HCT116 (cell line): ENCODE measurements at regions not wholly inside any gene's neighbourhood (a gene's known extent, or its start where the extent isn't known, plus 50 kb on each side); places are given as distances from the start of the nearest gene placed in this dataset.

Experiments
- ATAC-seq: fragments of 200-7000 bp; cut with Tn5 transposase; 2 replicates; pipeline ENCODE4 v1.9.1; 2020; ENCODE audit warnings: mild to moderate bottlenecking, moderate library complexity
- BruUV-seq: library from RNA; stranded (reverse); fragments of 400-500 nt; replicated peaks from 2 replicates; lab custom pipeline; 2021; lab: Mats Ljungman, UMichigan
- CTCF ChIA-PET: fragments of 300-600 bp; sonication (Branson Sonifier 250); formaldehyde crosslinking; loops from one replicate; lab custom pipeline; 2021; ENCODE audit warnings: antibody characterized with exemption; lab: Charles Lee
- POLR2A ChIA-PET: fragments of 300-600, 350-600 bp; sonication (Branson Sonifier 250); formaldehyde crosslinking; loops from one replicate; lab custom pipeline; 2021; ENCODE audit warnings: antibody characterized with exemption; lab: Charles Lee
- RAD21 ChIA-PET, 2 experiments: fragments of 300-600 bp; sonication (Branson Sonifier 250); formaldehyde crosslinking; loops; one replicate each; lab custom pipeline; 2023; ENCODE audit warnings: low total read pairs in 2 of 2; ENCODE audit not compliant: uncharacterized antibody in 2 of 2, unreplicated experiment in 2 of 2, low non-redundant PET in 1 of 2; lab: Charles Lee
- DNase-seq: peaks from one replicate; pipeline ENCODE4 v3.0.0-alpha.2; 2010; ENCODE audit warnings: low read depth, low spot score
- H2AFZ ChIP-seq: fragments of 200-600 bp; shearing (Covaris generic), sonication (generic); 2 replicates; pipeline ENCODE4 v1.6.1; 2017; ENCODE audit warnings: low read depth, mixed run types, mixed read lengths, antibody characterized with exemption, low read length; ENCODE audit not compliant: poor library complexity, severe bottlenecking
- H3K27ac ChIP-seq: 2 replicates; pipeline ENCODE4 v1.5.1; 2012; ENCODE audit warnings: low read depth, low read length
- H3K27me3 ChIP-seq: fragments of 200-600 bp; sonication (generic); 2 replicates; pipeline ENCODE4 v1.6.1; 2016; ENCODE audit warnings: mixed run types, low read length, mixed read lengths; ENCODE audit not compliant: insufficient read depth
- H3K36me3 ChIP-seq, 2 experiments: fragments of 200-500 bp in 1 of 2; fragments of 200-600 bp in 1 of 2; sonication (Bioruptor generic) in 1 of 2; sonication (generic) in 1 of 2; 2 replicates each; pipeline versions ENCODE4 v1.5.1 to v1.6.1; 2014 to 2016; ENCODE audit warnings: low read length in 2 of 2, inconsistent platforms in 1 of 2, mixed read lengths in 1 of 2, mixed run types in 1 of 2; ENCODE audit not compliant: insufficient read depth in 2 of 2, control insufficient read depth in 1 of 2
- H3K4me1 ChIP-seq, 2 experiments: fragments of 200-600 bp in 1 of 2; sonication (generic) in 1 of 2; 2 replicates each; pipeline versions ENCODE4 v1.5.1 to v1.6.1; 2012 to 2017; ENCODE audit warnings: low read length in 2 of 2, inconsistent platforms in 1 of 2, mild to moderate bottlenecking in 1 of 2, mixed read lengths in 1 of 2, mixed run types in 1 of 2, moderate library complexity in 1 of 2; ENCODE audit not compliant: insufficient read depth in 2 of 2, control insufficient read depth in 1 of 2
- H3K4me2 ChIP-seq: fragments of 200-600 bp; sonication (generic); 2 replicates; pipeline ENCODE4 v1.6.1; 2017; ENCODE audit warnings: mixed run types, low read length, mixed read lengths
- H3K4me3 ChIP-seq, 2 experiments: fragments of 200-600 bp in 1 of 2; sonication (generic) in 1 of 2; replicated peaks in 1 of 2; 2 replicates each; pipeline ENCODE4 v1.5.1; 2011 to 2016; ENCODE audit warnings: low read length in 2 of 2, control low read depth in 1 of 2, low read depth in 1 of 2, mild to moderate bottlenecking in 1 of 2, mixed read lengths in 1 of 2, mixed run types in 1 of 2
- H3K79me2 ChIP-seq: fragments of 200-600 bp; sonication (generic); 2 replicates; pipeline ENCODE4 v1.6.1; 2017; ENCODE audit warnings: mild to moderate bottlenecking, mixed run types, low read length, moderate library complexity, mixed read lengths; ENCODE audit not compliant: insufficient read depth
- H3K9ac ChIP-seq: fragments of 200-600 bp; sonication (generic); 2 replicates; pipeline ENCODE4 v1.6.1; 2016; ENCODE audit warnings: low read length, mixed read lengths
- H3K9me2 ChIP-seq: fragments of 200-600 bp; sonication (generic), shearing (Covaris generic); 2 replicates; pipeline ENCODE4 v1.6.1; 2017; ENCODE audit warnings: mixed run types, mild to moderate bottlenecking, moderate library complexity; ENCODE audit not compliant: insufficient read depth
- H3K9me3 ChIP-seq, 2 experiments: fragments of 200-500 bp in 1 of 2; fragments of 200-600 bp in 1 of 2; sonication (Bioruptor generic) in 1 of 2; sonication (generic) in 1 of 2; 2 replicates each; pipeline ENCODE4 v1.6.1; 2014 to 2017; ENCODE audit warnings: low read length in 2 of 2, mixed read lengths in 2 of 2, inconsistent platforms in 1 of 2, low read depth in 1 of 2, mild to moderate bottlenecking in 1 of 2, mixed run types in 1 of 2, moderate library complexity in 1 of 2; ENCODE audit not compliant: control insufficient read depth in 1 of 2, insufficient read depth in 1 of 2
- H4K20me1 ChIP-seq: fragments of 200-600 bp; sonication (generic), shearing (Covaris generic); 2 replicates; pipeline ENCODE4 v1.6.1; 2017; ENCODE audit warnings: mixed run types, mild to moderate bottlenecking, moderate library complexity; ENCODE audit not compliant: insufficient read depth
- CBX3 ChIP-seq: IDR thresholded peaks from 2 replicates; pipeline ENCODE4 v1.6.1; 2012; ENCODE audit warnings: low read depth
- POLR2A ChIP-seq: IDR thresholded peaks from 2 replicates; pipeline ENCODE4 v1.7.0; 2011; ENCODE audit warnings: borderline replicate concordance; ENCODE audit not compliant: insufficient read depth, insufficient read length; ENCODE audit errors: extremely low read depth
- RAD21 ChIP-seq: IDR thresholded peaks from 2 replicates; pipeline ENCODE4 v1.6.1; 2012; ENCODE audit warnings: low read depth, mild to moderate bottlenecking
- SIN3A ChIP-seq: IDR thresholded peaks from 2 replicates; pipeline ENCODE4 v1.6.1; 2012; ENCODE audit warnings: low read depth
- SP1 ChIP-seq: IDR thresholded peaks from 2 replicates; pipeline ENCODE4 v1.6.1; 2012; ENCODE audit warnings: low read depth
- TCF7L2 ChIP-seq: IDR thresholded peaks from 2 replicates; pipeline ENCODE4 v1.7.0; 2011; ENCODE audit warnings: borderline replicate concordance, inconsistent platforms; ENCODE audit not compliant: insufficient read depth, insufficient read length; ENCODE audit errors: extremely low read depth
- ZNF274 ChIP-seq: fragments of 200-500 bp; sonication (Bioruptor generic); IDR thresholded peaks from 2 replicates; pipeline ENCODE4 v1.6.1; 2014; ENCODE audit warnings: mild to moderate bottlenecking, low read depth, low read length, inconsistent platforms
- intact Hi-C: fragments of 100-400 bp; cut with micrococcal nuclease; formaldehyde crosslinking; loops from 2 replicates; pipeline ENCODE4 v1.10.0; 2022
- TF ChIP-seq, protein P1 (sequence below): IDR thresholded peaks from 2 replicates; pipeline ENCODE4 v1.6.1; 2012; ENCODE audit warnings: low read depth

DNA sequence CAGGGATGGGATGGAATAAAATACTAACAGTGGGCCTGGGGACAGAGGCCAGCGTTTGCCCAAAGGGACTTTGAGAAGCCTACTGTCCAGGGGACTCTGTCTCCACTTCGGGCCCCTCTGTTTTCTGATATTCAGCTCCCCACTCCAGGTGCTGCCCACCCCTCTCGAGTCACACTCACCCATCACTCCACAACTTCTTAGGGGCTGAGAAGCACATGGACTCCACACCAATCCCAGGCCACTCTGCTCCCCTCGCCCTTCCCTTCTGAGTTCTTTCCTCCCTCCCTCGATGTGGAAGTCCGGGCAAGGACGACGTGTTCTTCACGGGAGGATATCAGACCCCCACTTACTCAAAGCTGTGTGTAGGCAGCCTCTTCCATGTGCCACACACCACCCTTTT lies 124.5 kb downstream of the BARX1 start:
- POLR2A ChIA-PET, result no interaction called here
- DNase-seq (no peak), ATAC-seq (no peak)
- no peak overlapping the region for H3K4me3 ChIP-seq
- BruUV-seq, result no TSS peak
- no peaks in the 10 kb centered on the region for H3K9me3 ChIP-seq
- RAD21 ChIA-PET, result no interaction called here
- H3K36me3 ChIP-seq, result no peaks in the 10 kb centered on the region
- CTCF ChIA-PET, result no interaction called here
- intact Hi-C loops, result no loop called here
- no peak overlapping the region for H3K4me2 ChIP-seq
- no peaks in the 10 kb centered on the region; a peak in 1 of 4 replicates for H3K4me1 ChIP-seq
- no peaks in the 10 kb centered on the region for H3K79me2 ChIP-seq
- H2AFZ ChIP-seq, result no peak overlapping the region
- no peak overlapping the region for H3K9ac ChIP-seq
- H3K9me2 ChIP-seq, result no peaks in the 10 kb centered on the region
- TF ChIP-seq ZNF274, result no peak
- TF ChIP-seq, protein P1, sequence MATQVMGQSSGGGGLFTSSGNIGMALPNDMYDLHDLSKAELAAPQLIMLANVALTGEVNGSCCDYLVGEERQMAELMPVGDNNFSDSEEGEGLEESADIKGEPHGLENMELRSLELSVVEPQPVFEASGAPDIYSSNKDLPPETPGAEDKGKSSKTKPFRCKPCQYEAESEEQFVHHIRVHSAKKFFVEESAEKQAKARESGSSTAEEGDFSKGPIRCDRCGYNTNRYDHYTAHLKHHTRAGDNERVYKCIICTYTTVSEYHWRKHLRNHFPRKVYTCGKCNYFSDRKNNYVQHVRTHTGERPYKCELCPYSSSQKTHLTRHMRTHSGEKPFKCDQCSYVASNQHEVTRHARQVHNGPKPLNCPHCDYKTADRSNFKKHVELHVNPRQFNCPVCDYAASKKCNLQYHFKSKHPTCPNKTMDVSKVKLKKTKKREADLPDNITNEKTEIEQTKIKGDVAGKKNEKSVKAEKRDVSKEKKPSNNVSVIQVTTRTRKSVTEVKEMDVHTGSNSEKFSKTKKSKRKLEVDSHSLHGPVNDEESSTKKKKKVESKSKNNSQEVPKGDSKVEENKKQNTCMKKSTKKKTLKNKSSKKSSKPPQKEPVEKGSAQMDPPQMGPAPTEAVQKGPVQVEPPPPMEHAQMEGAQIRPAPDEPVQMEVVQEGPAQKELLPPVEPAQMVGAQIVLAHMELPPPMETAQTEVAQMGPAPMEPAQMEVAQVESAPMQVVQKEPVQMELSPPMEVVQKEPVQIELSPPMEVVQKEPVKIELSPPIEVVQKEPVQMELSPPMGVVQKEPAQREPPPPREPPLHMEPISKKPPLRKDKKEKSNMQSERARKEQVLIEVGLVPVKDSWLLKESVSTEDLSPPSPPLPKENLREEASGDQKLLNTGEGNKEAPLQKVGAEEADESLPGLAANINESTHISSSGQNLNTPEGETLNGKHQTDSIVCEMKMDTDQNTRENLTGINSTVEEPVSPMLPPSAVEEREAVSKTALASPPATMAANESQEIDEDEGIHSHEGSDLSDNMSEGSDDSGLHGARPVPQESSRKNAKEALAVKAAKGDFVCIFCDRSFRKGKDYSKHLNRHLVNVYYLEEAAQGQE, result no peak
- no peak for TF ChIP-seq SIN3A
- TF ChIP-seq CBX3, result no peak
- TF ChIP-seq, all 23 proteins: peak for 0
- Histone ChIP-seq H3K27ac (no peak overlapping the region), H3K27me3 (0 out of 2 replicates have a peak, but pooled peaks cover 3% of the 10 kb centered on the region), H4K20me1 (no peaks in the 10 kb centered on the region)

DNA sequence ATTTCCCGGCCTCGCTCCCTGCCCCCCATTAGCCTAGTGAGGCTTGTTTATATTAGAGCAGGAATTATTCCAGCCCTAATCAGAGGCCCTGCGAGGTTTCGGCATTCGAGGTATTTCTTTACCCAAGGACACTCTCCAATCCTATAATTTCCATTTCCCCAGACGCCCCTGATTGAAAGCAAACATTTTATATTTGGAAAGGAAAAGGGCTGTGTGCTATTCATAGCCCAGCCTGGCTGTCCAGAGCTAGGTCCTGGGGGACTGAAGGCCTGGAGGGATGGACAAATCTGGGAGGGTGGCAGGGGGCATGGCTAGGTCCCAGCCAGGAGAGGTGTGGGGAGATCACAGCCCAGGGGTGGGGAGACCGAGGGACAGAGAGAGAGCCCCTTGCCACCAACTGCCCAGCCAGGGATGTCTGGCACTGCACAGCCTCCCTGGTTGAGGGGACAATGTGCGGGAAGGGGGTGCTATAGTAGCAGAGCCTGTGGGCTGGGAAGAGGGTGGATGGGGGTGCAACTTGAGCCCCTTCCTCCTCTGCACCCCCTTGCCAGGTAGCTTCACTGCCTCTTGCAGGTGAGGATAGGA lies 125.1 kb downstream of the BARX1 start:
- H3K36me3 ChIP-seq, result no peaks in the 10 kb centered on the region
- intact Hi-C loops, result no loop called here
- no peak overlapping the region for H3K27ac ChIP-seq
- POLR2A ChIA-PET, result no interaction called here
- H4K20me1 ChIP-seq, result no peaks in the 10 kb centered on the region
- H3K27me3 ChIP-seq, result 0 out of 2 replicates have a peak, but pooled peaks cover 3% of the 10 kb centered on the region
- no peak overlapping the region for H3K9ac ChIP-seq
- no peaks in the 10 kb centered on the region for H3K9me3 ChIP-seq
- H3K4me2 ChIP-seq, result no peak overlapping the region
- H3K79me2 ChIP-seq, result no peaks in the 10 kb centered on the region
- no peak overlapping the region for H3K4me3 ChIP-seq
- DNase-seq, result no peak
- no peaks in the 10 kb centered on the region for H3K9me2 ChIP-seq
- no peak overlapping the region for H2AFZ ChIP-seq
- H3K4me1 ChIP-seq, result no peaks in the 10 kb centered on the region; a peak in 1 of 4 replicates
- RAD21 ChIA-PET, result no interaction called here
- ATAC-seq, result no peak
- BruUV-seq, result no TSS peak
- CTCF ChIA-PET, result no interaction called here
- no peak for TF ChIP-seq SIN3A
- TF ChIP-seq SP1, result no peak
- no peak for TF ChIP-seq TCF7L2
- TF ChIP-seq POLR2A, result no peak
- no peak for TF ChIP-seq RAD21
